Stimulated activated CD4-positive, alpha-beta T cell treated with anti-CD3 and anti-CD28 coated beads, Interleukin-15, amount 100 ng/mL, for 24 hours (primary cell): ENCODE measurements at regions not wholly inside any gene's neighbourhood (a gene's known extent, or its start where the extent isn't known, plus 50 kb on each side); places are given as distances from the start of the nearest gene placed in this dataset.
"Not testable (repeated sequence)": the region's sequence is repeated elsewhere in the genome, so short reads cannot be mapped to it uniquely, and the experiment has no call there.

ENCODE experiments used
- DNase-seq: peaks from one replicate; pipeline ENCODE4 v3.0.0-alpha.2; 2020

GRCh38 chr1:22336696-22337545 lies 114.7 kb upstream of the ZBTB40 start:
- not testable (repeated sequence) for DNase-seq

DNA sequence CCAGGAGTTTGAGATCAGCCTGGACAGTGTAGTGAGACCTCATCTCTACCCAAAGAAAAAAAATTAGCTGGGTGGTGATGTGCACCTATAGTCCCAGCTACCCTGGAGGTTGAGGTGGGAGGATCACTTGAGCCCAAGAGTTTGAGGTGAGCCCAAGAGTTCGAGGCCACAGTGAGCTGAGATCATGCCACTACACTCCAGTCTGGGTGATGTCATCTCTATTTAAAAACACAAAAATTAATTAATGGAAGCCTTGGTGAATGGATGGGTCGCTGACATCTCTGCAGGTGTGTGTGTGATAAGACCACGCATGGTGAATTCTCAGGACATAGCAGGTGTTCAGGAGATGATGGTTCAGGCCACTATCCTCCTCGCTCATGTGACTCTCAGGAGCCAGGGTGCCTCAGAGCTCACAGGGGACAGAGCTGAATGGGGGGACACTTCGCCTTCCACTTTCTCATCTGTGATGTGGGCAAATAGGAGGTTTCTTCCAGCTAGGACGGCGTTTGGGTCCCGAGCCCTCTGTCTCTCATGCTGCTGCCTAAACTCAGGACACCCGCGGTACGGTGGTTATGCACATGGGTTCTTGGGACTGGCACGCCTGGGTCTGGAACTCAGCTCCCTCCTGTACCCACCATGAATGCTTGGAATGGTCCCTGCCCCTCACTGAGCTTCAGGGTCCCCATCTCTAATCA lies 113.4 kb upstream of the ZBTB40 start:
- DNase-seq: no peak

DNA sequence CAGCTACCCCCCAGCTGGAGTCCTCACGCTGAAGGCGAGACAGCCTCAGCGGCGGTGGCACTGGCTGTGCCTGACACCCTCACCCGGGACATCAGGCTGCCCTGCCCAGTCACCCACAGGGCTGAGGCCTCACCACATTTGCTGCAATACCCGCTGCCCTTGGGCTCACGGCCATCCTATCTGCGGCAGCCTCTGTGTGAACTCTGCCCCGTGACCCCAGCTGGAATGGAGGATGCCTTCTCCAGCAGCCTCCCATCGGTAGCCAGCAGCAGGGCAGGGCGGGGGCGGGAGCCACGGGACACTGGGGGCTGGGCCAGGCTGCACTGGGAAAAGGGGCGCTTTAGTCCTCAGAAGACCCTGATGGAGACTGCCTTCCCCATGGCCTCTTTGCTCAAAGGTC lies 112.4 kb upstream of the ZBTB40 start:
- DNase-seq: no peak

DNA sequence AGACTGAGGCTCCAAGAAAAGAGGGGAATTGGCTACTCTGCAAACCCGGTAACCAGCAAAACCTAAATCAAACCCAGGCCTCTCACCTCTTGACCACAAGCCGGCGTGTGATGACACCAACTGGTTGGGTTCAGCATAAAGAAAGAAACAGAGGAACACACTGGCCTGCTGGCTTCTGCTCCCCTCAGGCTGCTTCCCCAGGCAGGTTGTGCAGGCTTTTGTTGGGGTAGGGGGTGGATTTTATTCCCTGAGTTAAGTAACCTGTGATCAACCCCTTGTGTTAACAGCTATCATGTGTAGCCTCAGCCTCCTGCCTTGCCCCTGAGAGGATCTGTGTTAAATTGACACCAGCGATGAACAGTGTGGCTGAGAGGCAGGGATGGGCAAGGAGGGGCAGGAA lies 111.6 kb upstream of the ZBTB40 start:
- no peak for DNase-seq

DNA sequence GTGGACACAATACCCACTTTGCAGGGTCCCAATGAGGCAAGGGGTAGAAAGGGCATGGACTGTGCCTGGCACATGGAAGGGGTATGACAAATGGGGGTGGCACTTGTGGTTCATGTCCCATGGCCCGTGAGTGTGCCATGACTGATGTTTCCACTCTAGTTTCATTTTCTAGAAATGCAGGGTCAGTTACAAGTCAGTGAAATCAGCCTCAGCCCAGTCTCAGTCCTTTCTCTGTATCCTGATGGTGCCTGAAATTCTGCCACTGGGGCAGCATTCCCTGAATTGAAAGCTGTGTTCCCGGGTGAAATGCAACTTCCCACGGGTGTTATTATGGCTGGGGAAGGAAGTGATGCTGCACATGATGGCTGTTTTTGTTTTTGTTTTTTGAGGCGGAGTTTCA lies 110.8 kb upstream of the ZBTB40 start:
- DNase-seq: no peak

DNA sequence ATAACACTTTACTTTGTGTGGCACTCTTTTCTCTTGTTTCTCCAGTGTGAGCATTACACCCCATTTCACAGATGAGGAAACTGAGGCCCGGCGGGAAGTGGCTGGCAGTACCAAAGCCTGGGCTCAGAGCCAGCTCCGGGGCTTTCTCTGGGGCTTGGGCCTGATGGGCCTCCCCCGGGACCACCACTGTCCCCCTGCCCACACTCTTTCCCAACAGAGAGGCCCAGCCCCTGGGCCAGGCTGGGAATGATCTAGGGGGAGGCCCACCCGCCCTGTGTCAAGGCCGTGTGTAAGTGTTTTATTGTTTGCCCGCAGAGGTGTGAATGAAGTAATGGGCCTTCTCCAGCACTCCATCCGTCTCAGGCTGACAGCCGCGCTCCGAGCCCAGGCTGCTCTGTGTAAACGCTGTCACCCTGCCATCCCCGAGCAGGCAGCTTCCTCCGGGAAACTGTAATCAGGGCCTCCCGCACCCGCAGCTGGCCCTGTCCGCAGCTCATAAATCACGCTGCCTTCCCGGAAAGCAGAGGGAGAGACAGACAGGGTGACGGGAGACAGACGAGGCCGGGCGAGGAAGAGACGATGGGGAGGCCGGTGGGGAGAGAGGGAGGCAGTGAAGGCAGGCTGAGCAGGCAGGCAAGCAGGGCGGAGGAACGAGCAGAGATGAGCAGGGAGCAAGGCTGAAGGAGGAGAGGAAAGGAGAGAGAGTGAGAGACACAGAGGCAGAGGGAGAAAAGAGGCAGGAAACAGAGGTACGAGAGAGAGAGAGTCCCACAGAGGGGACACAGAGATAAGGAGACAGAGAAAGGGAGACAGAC lies 109.7 kb upstream of the ZBTB40 start:
- DNase-seq: no peak

DNA sequence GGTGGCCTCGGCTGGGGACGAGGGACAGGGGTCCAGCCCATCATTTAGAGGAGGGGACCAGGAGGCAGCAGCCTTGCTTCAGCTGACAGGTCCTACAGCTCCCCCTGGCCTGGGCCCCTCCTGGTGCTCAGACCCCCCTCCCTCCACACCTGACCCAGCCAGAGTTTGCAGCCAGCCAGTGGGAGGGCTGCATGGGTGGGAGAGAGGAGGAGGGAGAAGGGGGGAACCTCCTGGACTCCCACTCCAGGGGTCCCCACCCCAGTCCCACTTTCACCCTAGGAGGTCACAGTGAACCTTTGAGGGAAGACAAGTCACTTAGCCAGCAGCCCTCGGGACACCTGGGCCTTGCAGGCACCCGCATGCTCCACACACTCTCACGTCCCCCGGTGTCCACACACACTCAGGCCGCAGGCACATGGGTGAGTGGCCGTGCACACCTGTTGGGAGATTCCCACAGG lies 108.9 kb upstream of the ZBTB40 start:
- no peak for DNase-seq

DNA sequence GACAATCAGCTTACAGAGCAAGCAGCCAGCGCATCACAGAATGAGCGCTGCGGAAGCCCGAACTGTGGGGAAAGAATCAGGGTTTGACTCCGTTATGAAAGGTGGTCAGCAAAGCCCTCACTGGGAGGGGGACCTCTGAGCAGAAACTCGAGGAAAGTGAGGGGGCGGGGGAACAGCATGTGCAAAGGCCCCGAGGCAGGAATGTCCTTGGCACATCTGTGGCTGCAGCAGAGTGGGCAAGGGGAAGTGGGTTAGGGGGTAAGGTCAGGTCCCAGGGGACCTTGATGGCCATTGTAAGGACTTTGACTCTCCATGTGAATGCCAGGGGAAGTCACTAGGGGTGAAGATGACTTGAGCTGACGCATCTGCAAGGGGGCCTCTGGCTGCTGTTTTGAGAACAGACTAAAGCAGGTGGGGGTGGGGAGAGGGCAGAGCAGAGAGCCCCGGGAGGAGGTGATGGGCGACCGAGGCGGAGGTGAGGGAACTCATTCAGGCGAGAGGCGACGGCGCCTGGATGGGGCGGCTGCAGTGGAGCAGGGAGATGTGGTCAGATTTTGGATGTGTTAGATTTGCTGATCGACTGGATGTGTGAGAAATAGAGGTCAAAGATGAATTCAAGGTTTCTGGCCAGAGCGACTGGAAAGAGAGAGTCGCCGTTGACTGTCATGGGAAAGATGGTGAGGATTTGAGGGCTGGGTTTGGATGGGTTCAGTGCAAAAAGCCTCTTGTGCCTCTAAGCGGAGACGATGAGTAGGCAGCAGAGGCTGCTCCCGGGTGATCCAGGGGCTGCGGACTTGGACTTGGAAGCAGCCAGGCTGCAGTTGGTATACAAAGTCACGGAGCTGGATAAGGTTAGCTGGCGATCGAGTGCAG lies 108.0 kb upstream of the ZBTB40 start:
- no peak for DNase-seq

DNA sequence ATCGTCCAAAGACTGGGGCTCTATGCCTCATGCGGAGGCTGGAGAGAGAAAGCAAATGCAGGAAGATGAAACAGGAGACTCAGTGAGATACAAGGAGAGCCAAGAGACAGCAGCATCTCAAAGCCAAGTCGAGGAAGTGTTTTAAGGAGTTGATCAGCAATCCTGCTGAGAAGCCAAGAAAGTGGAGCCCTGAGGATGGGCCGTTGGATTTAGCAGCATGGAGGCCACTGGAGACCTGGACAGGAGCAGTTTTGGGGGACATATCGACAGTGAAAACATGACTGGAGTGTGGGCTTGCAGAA lies 107.4 kb upstream of the ZBTB40 start:
- no peak for DNase-seq

DNA sequence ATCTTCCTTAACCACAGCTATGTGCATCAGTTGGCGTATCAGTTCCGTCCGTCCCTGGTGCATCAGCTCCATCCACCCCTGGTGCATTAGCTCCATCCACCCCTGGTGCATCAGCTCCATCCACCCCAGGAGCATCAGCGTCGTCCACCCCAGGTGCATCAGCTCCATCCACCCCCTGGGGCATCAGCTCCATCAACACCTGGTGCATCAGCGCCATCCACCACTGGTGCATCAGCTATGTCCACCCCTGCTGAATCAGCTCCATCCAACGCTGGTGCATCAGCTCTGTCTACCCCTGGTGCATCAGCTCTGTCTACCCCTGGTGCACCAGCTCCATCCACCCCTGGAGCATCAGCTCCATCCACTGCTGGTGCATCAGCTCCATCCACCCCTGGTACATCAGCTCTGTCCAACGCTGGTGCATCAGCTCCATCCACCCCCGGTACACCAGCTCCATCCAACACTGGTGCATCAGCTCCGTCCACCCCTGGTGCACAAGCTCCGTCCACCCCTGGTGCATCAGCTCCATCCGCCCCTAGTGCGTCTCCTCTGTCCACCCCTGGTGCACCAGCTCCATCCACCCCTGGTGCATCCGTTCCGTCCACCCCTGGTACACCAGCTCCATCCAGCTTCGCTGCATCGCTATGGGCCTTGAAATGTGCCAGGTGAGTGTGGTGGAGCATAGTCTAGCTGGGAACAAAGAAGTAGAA lies 106.6 kb upstream of the ZBTB40 start:
- DNase-seq: no peak

DNA sequence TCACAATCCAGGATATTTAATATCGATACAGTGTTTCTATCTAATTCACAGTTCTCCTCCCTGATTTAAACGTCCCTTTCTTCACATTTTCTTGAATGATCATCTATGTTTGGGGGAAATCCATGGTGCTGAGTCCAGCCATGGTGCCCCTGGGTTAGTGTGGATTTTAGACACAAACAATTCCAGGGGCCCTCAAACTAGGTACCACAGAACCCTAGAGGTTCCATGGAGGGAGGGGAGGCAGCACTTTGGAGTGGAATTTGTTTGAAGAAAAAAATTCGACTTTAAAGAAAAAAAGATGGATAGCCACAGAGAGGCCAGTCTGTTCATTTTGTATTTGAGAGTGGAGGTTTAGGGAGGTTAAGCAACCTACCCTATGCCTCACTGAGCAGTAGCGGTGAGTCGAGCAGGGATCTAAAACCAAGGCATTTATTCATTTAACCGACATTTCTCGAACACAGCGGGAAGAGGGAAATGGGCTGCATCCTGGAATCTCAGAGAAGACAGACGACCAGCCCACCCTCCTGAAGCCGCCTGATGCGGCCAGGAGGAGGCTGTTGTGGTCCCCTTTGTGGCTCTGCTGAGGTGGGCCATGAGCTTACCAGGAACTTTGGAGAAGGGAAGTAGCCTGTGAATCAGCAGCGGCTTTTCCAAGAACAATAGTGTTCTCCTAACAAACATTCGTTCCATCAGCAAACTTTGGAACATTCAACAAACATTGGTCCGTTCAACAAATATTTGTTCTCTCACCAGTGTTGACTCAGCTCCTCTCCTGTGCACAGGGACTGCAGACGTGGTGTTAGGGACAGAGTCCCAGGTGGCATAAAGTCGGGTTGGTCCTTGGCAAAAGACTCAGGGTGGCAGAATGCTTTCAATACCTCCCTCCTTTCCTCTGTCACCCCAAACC lies 103.5 kb upstream of the ZBTB40 start:
- no peak for DNase-seq

- DNase-seq: no peak
Measured at GRCh38 chr1:22349362-22350043, 102.1 kb upstream of the ZBTB40 start.

DNA sequence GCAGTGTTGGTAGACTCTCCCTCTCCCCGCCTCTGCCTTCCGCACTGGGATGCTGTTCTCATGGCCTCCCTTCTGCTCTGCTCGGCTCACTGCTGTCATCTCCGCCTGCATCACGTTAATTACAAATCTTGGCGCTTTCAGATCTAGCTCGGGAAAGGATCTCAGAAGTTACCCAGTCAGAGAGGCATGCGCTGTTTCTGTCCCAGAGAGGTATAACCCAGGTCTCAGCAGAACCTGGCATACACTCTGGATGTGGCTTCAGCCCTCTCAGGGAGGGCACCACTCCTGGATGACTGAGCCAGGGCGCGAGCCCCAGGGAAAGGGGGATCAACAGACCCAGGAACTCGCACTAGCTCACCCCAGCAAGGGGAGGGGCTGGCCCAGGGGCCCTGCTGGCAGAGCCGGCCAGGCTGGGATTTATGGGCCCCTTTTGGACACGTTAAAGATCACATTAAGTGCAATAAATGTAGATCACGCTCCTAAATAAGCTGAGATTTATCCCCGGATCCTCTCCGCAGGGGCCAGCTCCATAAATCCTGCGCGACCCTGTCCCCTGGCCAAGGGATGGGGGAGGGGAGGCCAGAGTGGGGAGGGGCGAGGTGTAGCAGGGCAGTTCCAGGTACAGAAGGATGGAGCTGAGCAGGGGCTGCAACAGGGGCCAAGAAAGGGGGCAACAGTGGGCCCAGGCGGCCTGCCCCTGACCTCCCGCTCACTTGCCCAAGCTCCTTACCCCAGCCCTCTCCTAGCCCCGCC lies 101.3 kb upstream of the ZBTB40 start:
- peak; percentile 7 for DNase-seq

DNA sequence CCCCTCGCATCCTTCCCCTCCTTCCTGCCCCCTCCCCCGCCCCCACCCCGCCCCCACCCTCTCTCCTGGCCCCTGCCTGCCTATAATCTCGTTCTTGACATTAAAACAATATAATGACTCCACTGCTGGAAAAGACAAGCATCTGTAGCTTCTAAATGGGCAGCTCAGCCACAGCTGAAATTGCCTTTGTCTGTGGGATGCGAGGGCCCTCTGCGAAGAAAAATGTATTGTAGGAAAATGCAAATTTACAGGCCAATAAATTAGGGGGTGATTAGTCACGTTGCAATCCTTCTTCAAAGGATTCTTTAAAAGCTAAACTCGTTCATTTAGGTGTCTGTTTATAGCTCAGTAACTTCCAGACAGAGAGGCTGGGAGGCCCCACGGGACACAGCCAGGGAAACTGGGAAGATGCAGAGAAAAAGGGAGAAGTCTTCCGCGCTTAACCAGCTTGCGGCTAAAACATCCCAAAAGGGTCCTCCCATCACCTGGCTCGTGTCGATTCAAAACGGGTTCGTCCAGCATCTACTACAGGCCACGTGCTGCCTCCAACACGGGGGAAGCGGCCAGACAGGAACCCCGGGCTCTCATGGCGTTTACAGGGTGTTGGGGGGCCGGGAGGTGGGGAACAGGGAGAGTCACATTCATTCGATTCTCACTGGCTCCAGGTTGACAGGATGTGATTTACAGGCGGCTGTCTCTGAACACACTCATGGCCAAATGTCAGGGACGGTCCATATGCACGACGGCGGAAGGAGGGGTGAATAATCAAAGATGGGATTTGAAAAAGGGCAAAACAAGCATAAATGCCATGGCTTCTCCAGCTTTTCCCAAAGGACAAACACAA lies 100.5 kb upstream of the ZBTB40 start:
- no peak for DNase-seq

- DNase-seq: no peak
Measured at GRCh38 chr1:22351768-22352080, 99.9 kb upstream of the ZBTB40 start.

- DNase-seq: no peak
Measured at GRCh38 chr1:22352355-22352754, 99.3 kb upstream of the ZBTB40 start.

- DNase-seq: no peak
Measured at GRCh38 chr1:22352896-22353295, 98.8 kb upstream of the ZBTB40 start.

- DNase-seq: no peak
Measured at GRCh38 chr1:22359427-22359826, 92.2 kb upstream of the ZBTB40 start.
